GM21529 (cell line): ENCODE measurements at regions not wholly inside any gene's neighbourhood (a gene's known extent, or its start where the extent isn't known, plus 50 kb on each side); places are given as distances from the start of the nearest gene placed in this dataset.

Experiments used
- ATAC-seq: cut with Tn5 transposase; IDR thresholded peaks from one replicate; pipeline ENCODE4 v1.9.1; 2021; ENCODE audit not compliant: unreplicated experiment

DNA sequence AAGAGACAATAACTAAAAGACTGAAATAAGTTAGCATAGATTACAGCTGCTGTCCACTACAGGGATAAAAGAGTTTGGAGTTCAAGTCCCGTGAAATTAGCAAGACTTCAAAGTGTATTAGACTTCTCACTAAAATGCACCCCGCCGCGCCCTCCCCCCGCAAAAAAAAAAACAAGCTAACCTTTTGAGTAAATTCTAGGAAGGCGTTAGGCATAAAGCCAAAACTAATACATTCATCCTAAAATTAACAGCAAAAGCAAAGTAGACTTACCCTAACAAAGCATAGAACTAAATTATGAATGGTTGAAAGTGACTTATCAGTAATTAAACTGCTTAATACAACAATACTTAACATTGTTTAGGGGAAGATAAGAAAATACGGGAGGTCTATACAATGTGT lies 581.0 kb upstream of the CHORDC1 start:
- no peak for ATAC-seq

GRCh38 chr11:90803366-90803765 lies 580.5 kb upstream of the CHORDC1 start:
- ATAC-seq, result no peak

GRCh38 chr11:90798769-90799168 lies 575.9 kb upstream of the CHORDC1 start:
- no peak for ATAC-seq

DNA sequence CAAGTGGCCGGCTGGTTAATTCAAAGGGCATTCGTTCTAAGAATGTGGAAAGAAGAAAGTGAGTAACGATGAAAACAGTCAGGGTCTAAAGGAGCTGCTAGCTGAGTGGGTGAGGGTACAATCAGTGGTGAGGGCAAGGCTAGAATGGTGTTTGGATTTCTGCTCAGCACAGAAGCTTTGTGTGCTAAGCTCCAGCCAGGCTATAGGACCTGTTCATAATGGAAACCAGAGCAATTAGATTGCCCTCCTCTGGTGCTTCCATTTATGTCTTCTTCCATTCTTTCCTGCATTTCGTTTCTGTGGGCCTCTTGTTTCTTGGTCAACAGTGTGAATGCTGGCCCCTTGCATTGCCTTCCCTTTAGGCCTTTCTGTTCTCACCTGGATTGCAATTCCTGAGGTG lies 572.9 kb upstream of the CHORDC1 start:
- no peak for ATAC-seq

- ATAC-seq, result no peak
Measured at GRCh38 chr11:90788961-90789360, 566.1 kb upstream of the CHORDC1 start.

DNA sequence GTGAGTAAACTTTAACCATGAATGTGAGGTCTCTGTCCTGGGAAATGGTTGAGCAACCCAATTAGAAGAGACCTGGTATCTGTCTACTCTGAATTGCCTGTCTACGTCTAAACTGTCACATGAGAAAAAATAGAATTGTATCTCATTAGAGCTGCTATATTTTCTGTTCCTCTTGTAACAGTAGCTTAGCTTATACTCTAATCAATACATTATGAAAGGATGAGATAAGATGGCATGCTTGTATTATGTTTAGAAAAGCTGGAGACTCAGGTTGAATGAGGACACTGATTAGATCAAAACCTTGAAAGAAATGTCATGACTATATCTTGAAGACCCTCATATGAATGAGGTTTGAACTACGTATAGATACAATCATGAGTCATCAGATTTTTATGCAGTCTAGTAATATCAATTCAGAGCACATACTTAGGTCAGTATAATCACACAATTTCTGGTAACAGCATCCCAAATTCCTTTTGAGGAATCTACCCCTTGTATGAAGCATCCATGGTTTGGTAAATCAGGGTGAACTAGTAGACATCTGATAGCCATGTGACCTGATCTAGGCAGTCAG lies 561.5 kb upstream of the CHORDC1 start:
- ATAC-seq, result no peak

DNA sequence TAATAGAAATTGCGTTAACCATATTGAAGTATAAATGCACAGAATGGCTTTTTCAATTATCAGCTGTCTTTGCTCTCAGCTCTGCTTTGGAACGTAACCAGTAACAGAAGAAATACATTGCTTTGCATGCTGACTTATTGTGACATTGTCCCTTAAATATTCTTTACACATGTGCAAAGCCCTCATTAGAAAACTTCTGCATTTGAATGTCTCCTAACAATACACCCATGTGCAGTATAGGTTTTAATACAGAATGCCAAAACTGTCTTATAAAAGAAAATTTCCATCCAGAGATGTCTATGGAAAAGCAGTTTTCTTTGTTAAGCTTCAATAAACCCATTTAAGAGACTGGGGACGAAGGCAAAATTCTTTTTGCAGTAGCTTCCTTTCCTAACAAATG lies 560.3 kb upstream of the CHORDC1 start:
- ATAC-seq, result no peak

GRCh38 chr11:90779098-90779497 lies 556.2 kb upstream of the CHORDC1 start:
- ATAC-seq, result no peak

DNA sequence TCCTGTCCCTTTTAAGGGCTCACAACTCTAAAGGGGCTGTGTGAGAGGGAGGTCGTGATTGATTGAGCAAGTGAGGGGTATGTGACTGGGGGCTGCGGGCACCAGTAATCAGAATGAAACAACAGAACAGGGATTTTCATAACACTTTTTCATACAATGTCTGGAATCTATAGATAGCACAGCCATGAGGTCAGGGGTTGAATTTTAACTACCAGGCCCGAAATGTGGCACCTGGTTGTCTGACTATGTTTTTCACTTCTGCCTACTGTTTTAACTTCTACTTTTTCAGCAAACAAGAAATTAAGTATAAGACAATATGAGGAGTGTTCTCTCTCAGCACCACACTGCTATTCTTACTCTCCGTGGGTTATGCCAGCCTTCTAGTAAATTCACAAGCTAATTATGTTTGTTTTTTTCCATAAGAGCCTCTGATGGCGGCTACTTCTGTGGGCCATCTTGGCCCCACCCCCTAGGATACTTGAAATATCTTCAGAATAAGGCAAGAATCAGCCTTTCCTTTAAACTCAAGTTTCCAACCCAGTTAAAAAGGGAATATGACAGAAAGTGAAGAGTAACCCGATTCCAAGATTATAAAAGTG lies 552.8 kb upstream of the CHORDC1 start:
- ATAC-seq, result peak; percentile 57

- ATAC-seq, result no peak
Measured at GRCh38 chr11:90774727-90775566, 552.1 kb upstream of the CHORDC1 start.

DNA sequence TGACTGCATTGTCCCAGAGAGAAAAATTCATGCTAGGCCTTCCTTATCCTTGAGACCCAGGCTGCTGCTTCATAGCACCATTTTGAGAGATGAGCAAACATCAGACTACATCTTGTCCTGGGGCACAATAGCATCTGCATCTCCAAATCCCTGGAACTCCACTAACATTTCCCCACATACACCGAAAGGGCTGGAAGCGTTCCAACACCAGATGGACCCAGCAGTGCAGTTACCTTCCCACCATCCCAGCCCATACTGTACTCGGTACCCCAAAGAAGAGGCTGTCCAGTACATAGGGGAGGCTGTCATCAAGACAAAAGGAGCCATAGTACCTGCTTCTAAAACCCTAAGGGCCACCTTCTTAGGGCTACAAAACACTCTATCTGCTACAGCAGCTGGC lies 547.2 kb upstream of the CHORDC1 start:
- no peak for ATAC-seq

- no peak for ATAC-seq
Measured at GRCh38 chr11:90766121-90766520, 543.3 kb upstream of the CHORDC1 start.

DNA sequence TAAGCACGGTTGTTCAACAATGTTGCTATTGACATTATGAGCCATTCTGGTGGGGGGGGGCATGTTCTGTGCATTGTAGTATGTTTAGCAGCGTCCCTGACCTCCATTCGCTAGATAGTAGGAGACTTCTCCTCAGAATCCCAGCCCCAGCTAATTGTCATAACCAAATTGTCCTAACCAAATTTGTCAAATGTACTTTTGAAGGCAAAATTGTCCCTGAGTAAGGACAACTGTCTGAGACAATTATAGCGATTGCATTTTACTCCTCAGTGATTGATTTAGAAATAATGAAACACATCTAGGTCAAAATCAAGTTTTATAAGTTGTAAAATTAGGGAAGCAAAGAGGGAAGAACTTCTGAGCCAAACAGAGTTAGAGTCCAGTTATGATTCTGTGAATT lies 541.8 kb upstream of the CHORDC1 start:
- ATAC-seq, result no peak

- ATAC-seq, result no peak
Measured at GRCh38 chr11:90757849-90758494, 535.1 kb upstream of the CHORDC1 start.

DNA sequence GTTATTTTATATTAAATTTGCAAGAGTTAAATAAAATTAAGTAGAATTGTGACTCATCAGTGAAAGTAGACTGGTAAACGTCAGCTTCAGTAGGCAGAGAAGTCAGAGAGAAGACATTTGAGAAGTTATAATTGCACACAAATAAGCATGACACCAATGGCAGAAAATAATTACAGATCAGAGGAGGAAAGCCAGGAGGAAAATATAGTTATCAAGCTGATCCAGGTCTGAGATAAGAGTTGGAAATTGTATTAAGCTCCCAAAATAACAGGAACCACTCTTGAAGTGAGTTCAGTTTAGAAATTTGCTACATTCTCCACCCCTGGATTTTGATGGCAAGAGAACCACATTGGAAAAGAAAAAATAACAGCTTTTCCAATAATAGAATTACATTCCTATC lies 533.8 kb upstream of the CHORDC1 start:
- ATAC-seq, result no peak

GRCh38 chr11:90753546-90753945 lies 530.7 kb upstream of the CHORDC1 start:
- no peak for ATAC-seq

DNA sequence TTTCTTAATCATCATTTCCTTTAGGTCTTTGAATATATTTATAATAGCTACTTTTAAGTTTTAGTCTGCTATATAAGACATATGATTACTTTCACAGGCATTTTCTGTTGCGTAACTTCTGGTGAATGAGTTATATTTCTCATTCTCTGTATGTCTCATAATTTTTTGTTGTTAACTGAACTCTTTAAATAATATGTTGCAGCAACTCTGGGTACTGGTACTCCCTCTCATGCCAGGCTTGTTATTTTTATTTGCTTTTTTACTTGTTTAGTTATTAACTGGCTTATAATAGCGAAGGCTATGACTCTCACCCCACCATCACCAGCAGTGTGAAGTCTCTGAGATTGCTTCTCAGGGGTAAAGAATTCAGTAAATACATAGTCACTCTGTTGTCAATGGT lies 524.2 kb upstream of the CHORDC1 start:
- ATAC-seq, result no peak

DNA sequence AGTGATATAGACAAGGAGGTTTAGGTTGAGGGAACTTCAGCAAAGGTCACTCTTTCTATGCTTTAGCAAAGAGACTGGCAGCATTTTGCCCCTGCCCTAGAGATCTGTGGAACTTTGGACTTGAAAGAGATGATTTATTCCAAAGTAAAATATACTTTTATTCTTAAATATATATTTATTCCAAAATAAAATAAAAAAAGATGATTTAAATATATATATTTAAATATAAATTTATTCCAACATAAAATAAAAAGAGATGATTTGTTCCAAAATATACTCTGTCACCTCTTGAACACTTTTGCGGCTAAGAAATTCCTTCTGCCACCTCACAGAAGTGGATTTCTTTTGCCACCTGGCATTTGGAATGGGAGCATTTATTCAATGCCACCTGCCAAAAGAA lies 521.3 kb upstream of the CHORDC1 start:
- no peak for ATAC-seq

GRCh38 chr11:90738799-90739198 lies 516.0 kb upstream of the CHORDC1 start:
- ATAC-seq, result no peak

DNA sequence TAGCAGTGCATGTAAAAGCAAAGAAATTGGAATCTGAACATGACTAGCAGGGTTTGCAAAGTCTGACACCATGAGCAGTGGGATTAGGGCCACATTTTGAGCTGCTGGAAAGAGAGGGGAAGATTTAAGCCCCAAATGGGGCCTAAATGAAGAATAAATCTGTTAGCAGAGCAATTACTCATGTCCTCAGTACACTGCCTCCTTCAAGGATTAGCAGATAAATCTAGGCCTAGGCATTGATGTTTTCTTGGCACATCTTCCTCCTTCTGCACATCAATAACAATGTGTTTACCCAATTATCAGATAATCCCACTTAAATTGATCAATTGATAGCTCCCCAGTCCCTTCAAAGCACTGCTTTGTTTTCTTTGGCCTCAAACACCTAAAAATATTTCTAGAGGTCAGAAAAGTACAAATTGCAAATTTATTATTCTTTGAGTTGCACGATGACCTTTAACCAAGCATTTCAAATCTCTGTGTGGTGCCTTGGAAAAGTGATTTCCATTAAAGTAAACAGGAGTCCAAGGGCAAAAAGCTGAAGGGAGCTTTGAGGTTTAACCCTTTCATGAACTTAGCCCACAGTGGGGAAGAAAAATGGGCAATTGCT lies 514.7 kb upstream of the CHORDC1 start:
- ATAC-seq, result no peak

GRCh38 chr11:90732486-90732885 lies 509.6 kb upstream of the CHORDC1 start:
- no peak for ATAC-seq
